ENCODE measurements at regions not wholly inside any gene's neighbourhood (a gene's known extent, or its start where the extent isn't known, plus 50 kb on each side); places are given as distances from the start of the nearest gene placed in this dataset.

DNA sequence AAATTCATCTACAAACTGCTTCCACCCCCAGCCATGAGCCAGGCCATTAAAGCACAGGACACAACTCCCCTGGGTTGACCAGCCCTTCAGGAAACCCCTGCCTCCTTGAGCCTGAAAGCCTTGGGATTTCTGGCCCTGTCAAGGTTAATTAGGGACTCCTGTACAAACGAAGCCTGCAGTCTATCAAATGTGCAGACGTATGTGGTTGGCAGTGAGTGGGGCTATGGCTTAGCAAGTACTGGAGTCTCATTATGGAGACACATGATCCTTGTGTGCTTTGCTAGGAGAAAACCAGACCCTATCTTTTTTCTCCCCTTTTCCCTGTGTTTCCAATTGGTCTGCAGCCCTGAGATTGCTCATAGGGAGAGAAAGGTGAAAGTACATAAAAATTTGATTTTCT, 588.3 kb upstream of the USP24 start:
- TF ChIP-seq, protein P1, sequence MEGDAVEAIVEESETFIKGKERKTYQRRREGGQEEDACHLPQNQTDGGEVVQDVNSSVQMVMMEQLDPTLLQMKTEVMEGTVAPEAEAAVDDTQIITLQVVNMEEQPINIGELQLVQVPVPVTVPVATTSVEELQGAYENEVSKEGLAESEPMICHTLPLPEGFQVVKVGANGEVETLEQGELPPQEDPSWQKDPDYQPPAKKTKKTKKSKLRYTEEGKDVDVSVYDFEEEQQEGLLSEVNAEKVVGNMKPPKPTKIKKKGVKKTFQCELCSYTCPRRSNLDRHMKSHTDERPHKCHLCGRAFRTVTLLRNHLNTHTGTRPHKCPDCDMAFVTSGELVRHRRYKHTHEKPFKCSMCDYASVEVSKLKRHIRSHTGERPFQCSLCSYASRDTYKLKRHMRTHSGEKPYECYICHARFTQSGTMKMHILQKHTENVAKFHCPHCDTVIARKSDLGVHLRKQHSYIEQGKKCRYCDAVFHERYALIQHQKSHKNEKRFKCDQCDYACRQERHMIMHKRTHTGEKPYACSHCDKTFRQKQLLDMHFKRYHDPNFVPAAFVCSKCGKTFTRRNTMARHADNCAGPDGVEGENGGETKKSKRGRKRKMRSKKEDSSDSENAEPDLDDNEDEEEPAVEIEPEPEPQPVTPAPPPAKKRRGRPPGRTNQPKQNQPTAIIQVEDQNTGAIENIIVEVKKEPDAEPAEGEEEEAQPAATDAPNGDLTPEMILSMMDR (conservative IDR thresholded peaks at IDR 0.05; ENCODE audit: low read length), result no peak
- no peak for TF ChIP-seq EZH2phosphoT487 (IDR thresholded peaks at IDR 0.05; ENCODE audit: borderline replicate concordance)

Data from Loucy (cell line).